ENCODE measurements at regions not wholly inside any gene's neighbourhood (a gene's known extent, or its start where the extent isn't known, plus 50 kb on each side); places are given as distances from the start of the nearest gene placed in this dataset.

DNA sequence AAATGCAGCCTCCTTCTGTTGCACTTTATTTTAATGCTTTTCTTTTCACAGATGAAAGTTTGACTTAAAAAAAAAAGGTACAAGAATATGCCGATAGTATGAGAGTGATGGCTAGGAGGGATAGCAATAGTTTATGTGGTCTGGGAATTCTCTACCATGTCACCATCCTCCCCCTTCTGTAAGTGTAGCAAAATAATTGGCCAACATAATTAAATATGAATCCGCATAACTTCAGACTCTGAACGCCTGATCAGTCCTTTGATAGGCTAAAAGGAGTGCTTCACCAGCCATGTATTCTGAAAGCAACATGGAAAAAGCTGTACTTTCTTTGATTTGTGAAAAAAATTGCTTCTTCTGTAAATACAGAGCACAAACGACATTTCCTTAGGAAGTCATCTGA lies 95.7 kb upstream of the TTC29 start:
- DNase-seq (ENCODE audit: low read depth, low spot score): no peak
- Histone ChIP-seq H3K4me3 (no peak overlapping the region), H3K36me3 (ENCODE audit: insufficient read depth, low read length) (no peaks in the 10 kb centered on the region)

DNA sequence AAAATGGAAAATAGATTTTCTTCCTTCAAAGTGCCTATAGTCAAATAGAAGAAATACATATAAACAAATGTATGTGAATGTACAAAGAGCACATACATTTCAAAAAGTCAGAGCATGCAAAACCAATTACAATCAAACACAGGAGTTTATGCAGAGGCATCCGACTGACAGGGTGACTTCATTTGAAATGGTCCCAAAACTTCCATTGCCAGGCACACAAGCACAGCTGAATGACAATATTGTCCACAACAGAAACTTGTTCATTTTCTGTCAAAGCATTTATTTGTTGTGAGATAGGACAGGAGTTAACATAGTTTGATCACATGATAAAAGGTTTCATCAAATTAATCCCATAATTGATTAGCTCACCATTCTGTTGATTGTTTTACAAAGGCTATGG lies 96.4 kb upstream of the TTC29 start:
- no peak overlapping the region for H3K27ac ChIP-seq
- DNase-seq (ENCODE audit: low read depth, low spot score): no peak
- no peaks in the 10 kb centered on the region for H3K36me3 ChIP-seq (ENCODE audit: insufficient read depth, low read length)
- H3K9me3 ChIP-seq (ENCODE audit: low read depth, low read length): no peaks in the 10 kb centered on the region
- no peak overlapping the region for H3K4me3 ChIP-seq
- TF ChIP-seq EZH2 (IDR thresholded peaks at IDR 0.05): no peak
- TF ChIP-seq FOXP2 (optimal IDR thresholded peaks at IDR 0.05; ENCODE audit: control extremely low read depth, extremely low read length, insufficient read depth): no peak
- TF ChIP-seq POLR2AphosphoS5 (IDR thresholded peaks at IDR 0.05; ENCODE audit: borderline replicate concordance, low read depth, low read length): no peak
- H3K9ac ChIP-seq (ENCODE audit: insufficient read length): no peak overlapping the region

More for the DNA sequence above, 95.7 kb upstream of the TTC29 start:
- Histone ChIP-seq H3K9me3 (ENCODE audit: low read depth, low read length) (no peaks in the 10 kb centered on the region), H3K27ac (no peak overlapping the region), H3K9ac (ENCODE audit: insufficient read length) (no peak overlapping the region)
- no peak for TF ChIP-seq FOXP2 (optimal IDR thresholded peaks at IDR 0.05; ENCODE audit: control extremely low read depth, extremely low read length, insufficient read depth)
- no peak for TF ChIP-seq POLR2AphosphoS5 (IDR thresholded peaks at IDR 0.05; ENCODE audit: borderline replicate concordance, low read depth, low read length)
- TF ChIP-seq EZH2 (IDR thresholded peaks at IDR 0.05): no peak

DNA sequence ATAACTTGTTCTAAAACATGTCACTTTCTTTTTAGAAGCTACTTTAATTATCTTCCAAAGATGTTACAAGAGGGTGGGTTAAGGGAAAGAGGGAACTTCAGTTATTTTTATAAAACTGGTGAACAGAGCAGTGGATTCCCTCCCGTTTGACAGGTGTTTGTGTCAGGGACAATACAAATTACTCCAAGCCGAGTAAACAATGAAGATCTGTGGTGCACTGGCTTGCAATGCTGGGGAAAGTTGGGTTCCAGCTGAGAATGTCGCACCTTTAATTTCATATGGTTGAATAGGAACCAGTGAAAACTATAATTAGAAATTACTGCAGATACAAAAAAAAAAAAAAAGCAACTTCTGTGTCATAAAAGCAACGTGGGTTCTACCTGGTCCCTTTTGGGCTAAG lies 98.6 kb upstream of the TTC29 start:
- DNase-seq (ENCODE audit: low read depth, low spot score): no peak
- H3K27ac ChIP-seq: no peak overlapping the region
- TF ChIP-seq POLR2AphosphoS5 (IDR thresholded peaks at IDR 0.05; ENCODE audit: borderline replicate concordance, low read depth, low read length): no peak
- no peak for TF ChIP-seq EZH2 (IDR thresholded peaks at IDR 0.05)
- TF ChIP-seq FOXP2 (optimal IDR thresholded peaks at IDR 0.05; ENCODE audit: control extremely low read depth, extremely low read length, insufficient read depth): no peak
- H3K4me3 ChIP-seq: no peak overlapping the region
- H3K9me3 ChIP-seq (ENCODE audit: low read depth, low read length): no peaks in the 10 kb centered on the region
- H3K36me3 ChIP-seq (ENCODE audit: insufficient read depth, low read length): no peaks in the 10 kb centered on the region
- H3K9ac ChIP-seq (ENCODE audit: insufficient read length): no peak overlapping the region

DNA sequence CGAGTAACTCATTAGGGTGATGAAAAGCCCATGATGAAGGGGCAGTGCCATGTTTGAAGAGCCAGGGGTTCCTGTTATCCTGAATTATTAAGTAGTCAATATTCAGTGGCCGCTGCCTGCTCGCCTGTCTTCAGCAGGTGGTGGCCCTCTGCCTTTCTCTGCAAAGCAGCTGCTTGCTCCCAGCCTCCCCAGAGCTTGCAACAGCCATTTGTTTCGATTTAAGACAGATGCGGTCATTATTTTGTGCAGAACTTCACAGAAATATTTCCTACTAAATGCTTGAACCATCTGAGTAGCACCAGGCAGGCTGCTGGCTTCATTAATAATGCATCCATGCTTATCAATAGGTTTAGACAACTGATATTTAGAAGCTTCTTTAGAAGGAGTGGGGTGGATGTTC lies 104.3 kb upstream of the TTC29 start:
- Histone ChIP-seq H3K27ac (no peak overlapping the region), H3K9me3 (ENCODE audit: low read depth, low read length) (no peaks in the 10 kb centered on the region), H3K36me3 (ENCODE audit: insufficient read depth, low read length) (no peaks in the 10 kb centered on the region), H3K4me3 (no peak overlapping the region), H3K9ac (ENCODE audit: insufficient read length) (no peak overlapping the region)
- DNase-seq (ENCODE audit: low read depth, low spot score): no peak
- no peak for TF ChIP-seq FOXP2 (optimal IDR thresholded peaks at IDR 0.05; ENCODE audit: control extremely low read depth, extremely low read length, insufficient read depth)
- no peak for TF ChIP-seq EZH2 (IDR thresholded peaks at IDR 0.05)
- TF ChIP-seq POLR2AphosphoS5 (IDR thresholded peaks at IDR 0.05; ENCODE audit: borderline replicate concordance, low read depth, low read length): no peak

DNA sequence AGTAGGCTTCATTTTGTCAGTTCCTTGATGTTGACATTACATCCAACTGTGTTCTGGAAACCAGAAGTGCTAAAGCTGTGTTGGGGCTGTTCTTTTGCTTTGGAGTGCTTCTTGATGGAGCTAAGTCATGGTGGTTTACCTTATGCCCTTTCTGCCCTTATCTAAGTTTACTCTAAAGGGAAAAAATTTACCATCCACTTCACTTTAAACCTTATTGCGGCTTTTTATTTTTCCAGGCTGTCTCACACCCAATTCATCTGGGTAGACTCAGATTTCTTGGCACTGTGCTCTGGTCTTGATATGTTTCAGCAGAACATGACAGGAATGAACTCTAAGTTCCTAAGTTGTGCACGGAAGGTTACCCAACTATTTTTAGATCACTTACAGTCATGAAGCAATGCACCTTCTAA lies 104.7 kb upstream of the TTC29 start:
- H3K9ac ChIP-seq (ENCODE audit: insufficient read length): no peak overlapping the region
- H3K27ac ChIP-seq: no peak overlapping the region
- TF ChIP-seq FOXP2 (optimal IDR thresholded peaks at IDR 0.05; ENCODE audit: control extremely low read depth, extremely low read length, insufficient read depth) (no peak), POLR2AphosphoS5 (IDR thresholded peaks at IDR 0.05; ENCODE audit: borderline replicate concordance, low read depth, low read length) (no peak), EZH2 (IDR thresholded peaks at IDR 0.05) (no peak)
- H3K9me3 ChIP-seq (ENCODE audit: low read depth, low read length): no peaks in the 10 kb centered on the region
- no peak overlapping the region for H3K4me3 ChIP-seq
- no peaks in the 10 kb centered on the region for H3K36me3 ChIP-seq (ENCODE audit: insufficient read depth, low read length)
- DNase-seq (ENCODE audit: low read depth, low spot score): no peak

DNA sequence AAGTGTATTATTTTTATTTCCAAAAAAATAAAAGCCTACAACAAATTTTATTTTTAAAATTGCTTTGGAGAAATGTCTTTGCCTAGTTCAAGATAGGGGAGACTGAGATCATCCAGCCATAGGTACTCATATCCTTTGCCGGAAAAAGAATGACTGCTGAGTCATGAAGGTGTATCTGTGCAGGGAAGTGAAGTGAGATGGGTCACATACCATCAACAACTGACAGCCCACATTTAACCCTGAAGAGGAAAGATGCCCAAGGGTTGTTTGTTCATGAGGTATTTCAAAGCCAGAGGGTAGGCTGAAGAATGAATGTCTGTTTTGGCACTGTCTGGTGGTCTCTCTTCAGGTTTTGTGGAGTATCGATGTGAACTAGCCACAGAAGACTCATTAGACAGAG lies 106.7 kb upstream of the TTC29 start:
- Histone ChIP-seq H3K27ac (no peak overlapping the region), H3K4me3 (no peak overlapping the region), H3K9ac (ENCODE audit: insufficient read length) (no peak overlapping the region), H3K9me3 (ENCODE audit: low read depth, low read length) (no peaks in the 10 kb centered on the region), H3K36me3 (ENCODE audit: insufficient read depth, low read length) (no peaks in the 10 kb centered on the region)
- no peak for DNase-seq (ENCODE audit: low read depth, low spot score)
- no peak for TF ChIP-seq FOXP2 (optimal IDR thresholded peaks at IDR 0.05; ENCODE audit: control extremely low read depth, extremely low read length, insufficient read depth)
- TF ChIP-seq EZH2 (IDR thresholded peaks at IDR 0.05): no peak
- TF ChIP-seq POLR2AphosphoS5 (IDR thresholded peaks at IDR 0.05; ENCODE audit: borderline replicate concordance, low read depth, low read length): no peak

DNA sequence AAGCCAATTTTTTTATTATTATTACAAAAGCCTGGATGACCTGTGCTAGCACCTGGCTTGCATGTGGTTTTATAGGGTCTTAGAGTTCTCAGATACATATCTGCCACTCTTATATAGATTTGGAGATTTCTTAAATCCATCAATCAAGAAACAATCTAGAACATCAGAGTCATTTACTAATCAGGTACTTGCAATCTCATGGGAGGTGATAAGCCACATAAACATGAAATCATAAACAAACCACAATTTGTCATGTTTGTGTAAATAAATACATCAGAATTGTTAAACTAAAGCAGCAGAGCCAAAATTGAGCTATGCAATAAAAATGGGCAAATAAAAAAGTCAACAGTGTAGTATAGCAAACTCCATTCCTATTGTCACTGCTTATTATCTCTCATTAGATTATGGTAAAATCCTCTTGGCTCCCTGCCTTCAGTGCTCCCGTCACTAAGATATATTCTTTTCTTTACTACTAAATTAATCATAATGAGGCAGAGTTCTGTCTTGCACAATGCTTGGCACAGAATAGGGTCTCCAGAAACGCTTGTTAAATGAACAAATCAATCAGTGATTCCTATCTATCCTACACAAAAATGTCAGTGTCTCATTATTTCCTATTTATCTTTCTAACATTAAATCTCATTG lies 108.7 kb upstream of the TTC29 start:
- Histone ChIP-seq H3K27ac (no peak overlapping the region), H3K9ac (ENCODE audit: insufficient read length) (no peak overlapping the region)
- TF ChIP-seq POLR2AphosphoS5 (IDR thresholded peaks at IDR 0.05; ENCODE audit: borderline replicate concordance, low read depth, low read length) (no peak), EZH2 (IDR thresholded peaks at IDR 0.05) (no peak), FOXP2 (optimal IDR thresholded peaks at IDR 0.05; ENCODE audit: control extremely low read depth, extremely low read length, insufficient read depth) (peak; percentile 38)

DNA sequence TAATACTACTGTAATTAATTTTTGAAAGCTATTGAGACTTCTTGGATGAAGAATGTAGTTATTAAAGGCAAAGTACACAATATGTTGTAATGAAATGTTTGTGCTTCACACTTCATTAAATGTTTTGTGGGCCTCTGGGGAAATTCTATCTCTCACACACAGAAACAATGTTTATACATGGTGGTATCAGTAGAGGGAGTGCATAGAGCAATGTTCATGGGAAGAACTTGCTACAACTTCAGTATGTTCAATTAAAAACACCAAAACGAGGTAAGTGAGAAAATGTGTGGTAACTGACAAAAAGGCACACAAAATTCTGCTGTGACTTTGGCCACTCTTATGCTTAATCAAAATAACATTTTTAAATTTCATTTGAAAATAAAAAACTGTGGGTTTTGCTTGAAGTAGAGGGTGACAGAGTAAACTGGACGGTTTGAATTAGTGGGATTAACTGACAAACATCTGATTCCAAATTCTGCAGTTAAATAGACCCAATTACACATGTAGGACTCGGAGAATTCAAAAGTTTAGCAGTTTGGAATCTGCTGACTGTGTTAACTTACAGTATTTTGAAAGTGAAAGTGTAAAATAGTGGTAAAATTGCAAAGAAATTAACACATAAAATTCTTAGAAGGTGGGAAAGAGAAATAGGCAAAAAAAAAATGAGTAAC lies 111.4 kb upstream of the TTC29 start:
- peak; percentile 44 for DNase-seq (ENCODE audit: low read depth, low spot score)
- Histone ChIP-seq H3K4me3 (peak overlapping the region; percentile 69), H3K36me3 (ENCODE audit: insufficient read depth, low read length) (no peaks in the 10 kb centered on the region; the same call in 1 of the 2 replicates), H3K9ac (ENCODE audit: insufficient read length) (peak overlapping the region; percentile 80), H3K27ac (peak overlapping the region; percentile 97), H3K9me3 (ENCODE audit: low read depth, low read length) (no peaks in the 10 kb centered on the region)
- TF ChIP-seq POLR2AphosphoS5 (IDR thresholded peaks at IDR 0.05; ENCODE audit: borderline replicate concordance, low read depth, low read length) (no peak), EZH2 (IDR thresholded peaks at IDR 0.05) (no peak)

More for the DNA sequence above, 108.7 kb upstream of the TTC29 start:
- no peak overlapping the region for H3K4me3 ChIP-seq
- DNase-seq (ENCODE audit: low read depth, low spot score): peak; percentile 24
- H3K9me3 ChIP-seq (ENCODE audit: low read depth, low read length): no peaks in the 10 kb centered on the region
- no peaks in the 10 kb centered on the region; the same call in 1 of the 2 replicates for H3K36me3 ChIP-seq (ENCODE audit: insufficient read depth, low read length)
